ENCODE measurements at regions not wholly inside any gene's neighbourhood (a gene's known extent, or its start where the extent isn't known, plus 50 kb on each side); places are given as distances from the start of the nearest gene placed in this dataset.

DNA sequence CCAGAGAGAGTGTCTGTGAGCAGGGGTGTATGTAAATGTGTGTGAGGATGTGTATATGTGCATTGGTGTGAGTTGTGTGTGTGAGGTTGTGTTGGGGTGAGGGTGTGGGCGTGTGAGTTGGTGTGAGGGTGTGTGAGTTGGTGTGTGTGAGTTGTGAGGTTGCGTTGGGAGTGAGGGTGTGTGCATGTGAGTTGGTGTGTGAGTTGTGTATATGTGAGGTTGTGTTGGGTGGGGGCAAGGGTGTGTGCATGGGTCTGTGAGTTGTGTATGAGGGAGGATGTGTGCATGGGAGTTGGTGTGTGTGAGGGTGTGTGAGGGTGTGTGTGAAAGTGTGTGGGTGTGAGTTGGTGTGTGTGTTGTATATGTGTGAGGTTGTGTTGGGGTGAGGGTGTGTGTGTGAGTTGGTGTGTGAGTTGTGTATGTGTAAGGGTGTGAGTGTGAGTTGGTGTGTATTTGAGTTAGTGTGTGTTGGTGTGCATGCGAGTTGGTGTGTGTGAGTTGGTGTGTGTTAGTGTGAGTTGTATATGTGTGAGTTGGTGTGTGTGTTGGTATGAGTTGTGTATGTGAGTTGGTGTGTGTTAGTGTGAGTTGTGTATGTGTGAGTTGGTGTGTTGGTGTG, 161.6 kb upstream of the IER5L start (continued):
- TF ChIP-seq, protein P1, sequence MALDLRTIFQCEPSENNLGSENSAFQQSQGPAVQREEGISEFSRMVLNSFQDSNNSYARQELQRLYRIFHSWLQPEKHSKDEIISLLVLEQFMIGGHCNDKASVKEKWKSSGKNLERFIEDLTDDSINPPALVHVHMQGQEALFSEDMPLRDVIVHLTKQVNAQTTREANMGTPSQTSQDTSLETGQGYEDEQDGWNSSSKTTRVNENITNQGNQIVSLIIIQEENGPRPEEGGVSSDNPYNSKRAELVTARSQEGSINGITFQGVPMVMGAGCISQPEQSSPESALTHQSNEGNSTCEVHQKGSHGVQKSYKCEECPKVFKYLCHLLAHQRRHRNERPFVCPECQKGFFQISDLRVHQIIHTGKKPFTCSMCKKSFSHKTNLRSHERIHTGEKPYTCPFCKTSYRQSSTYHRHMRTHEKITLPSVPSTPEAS (tag by site-specific recombination; IDR thresholded peaks at IDR 0.05): no peak
- TF ChIP-seq GLIS1 (tag by site-specific recombination; IDR thresholded peaks at IDR 0.05) (no peak), ZNF280C (tag by site-specific recombination; IDR thresholded peaks at IDR 0.05) (no peak; the same call in 1 of the 2 replicates), KLF8 (tag by site-specific recombination; IDR thresholded peaks at IDR 0.05) (no peak), ZNF792 (tag by site-specific recombination; IDR thresholded peaks at IDR 0.05) (no peak; the same call in 1 of the 2 replicates), PRDM4 (tag by site-specific recombination; IDR thresholded peaks at IDR 0.05) (no peak), ZNF843 (tag by site-specific recombination; IDR thresholded peaks at IDR 0.05) (no peak), ZNF658 (tag by site-specific recombination; IDR thresholded peaks at IDR 0.05) (no peak), ZNF138 (tag by site-specific recombination; IDR thresholded peaks at IDR 0.05; ENCODE audit: borderline replicate concordance) (no peak)
- TF ChIP-seq, protein P2, sequence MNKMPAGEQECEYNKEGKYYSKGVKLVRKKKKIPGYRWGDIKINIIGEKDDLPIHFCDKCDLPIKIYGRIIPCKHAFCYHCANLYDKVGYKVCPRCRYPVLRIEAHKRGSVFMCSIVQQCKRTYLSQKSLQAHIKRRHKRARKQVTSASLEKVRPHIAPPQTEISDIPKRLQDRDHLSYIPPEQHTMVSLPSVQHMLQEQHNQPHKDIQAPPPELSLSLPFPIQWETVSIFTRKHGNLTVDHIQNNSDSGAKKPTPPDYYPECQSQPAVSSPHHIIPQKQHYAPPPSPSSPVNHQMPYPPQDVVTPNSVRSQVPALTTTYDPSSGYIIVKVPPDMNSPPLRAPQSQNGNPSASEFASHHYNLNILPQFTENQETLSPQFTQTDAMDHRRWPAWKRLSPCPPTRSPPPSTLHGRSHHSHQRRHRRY (tag by site-specific recombination; IDR thresholded peaks at IDR 0.05): no peak

- Histone ChIP-seq H3K4me1 (ENCODE audit: control insufficient read depth, insufficient read depth, low read length) (no peaks in the 10 kb centered on the region; the same call in 1 of the 2 replicates), H3K4me3 (ENCODE audit: low read depth, low read length) (no peak overlapping the region), H3K27ac (ENCODE audit: extremely low read depth, low read depth, low read length) (no peak overlapping the region), H3K9me3 (ENCODE audit: control insufficient read depth, insufficient read depth, low read depth, low read length) (no peaks in the 10 kb centered on the region), H3K36me3 (ENCODE audit: control insufficient read depth in 2 of 2, insufficient read depth in 1 of 2, low read length in 2 of 2) (no peaks in the 10 kb centered on the region)
- CTCF ChIA-PET: interaction anchor here (0.6 kb wide), 1 partner anchor 165 kb away, joined by 3 read pairs; no protein-coding TSS in a partner anchor
- POLR2A ChIA-PET: interaction anchor here (1.1 kb wide), 1 partner anchor 161 kb away, joined by 5 read pairs; the partner anchor contains the start of gene IER5L
- TF ChIP-seq ZNF221 (tag by site-specific recombination; IDR thresholded peaks at IDR 0.05; ENCODE audit: borderline replicate concordance) (no peak), ZNF2 (tag by site-specific recombination; IDR thresholded peaks at IDR 0.05) (no peak), ZNF677 (tag by site-specific recombination; IDR thresholded peaks at IDR 0.05) (no peak), ZFP3 (tag by site-specific recombination; IDR thresholded peaks at IDR 0.05; ENCODE audit: low read depth) (no peak), ZNF658 (tag by site-specific recombination; IDR thresholded peaks at IDR 0.05) (no peak), RBAK (tag by site-specific recombination; IDR thresholded peaks at IDR 0.05) (no peak), GLIS2 (tag by site-specific recombination; IDR thresholded peaks at IDR 0.05) (0 out of 2 replicates have a peak, but pooled peaks have one; percentile 17)
- TF ChIP-seq, protein P3, sequence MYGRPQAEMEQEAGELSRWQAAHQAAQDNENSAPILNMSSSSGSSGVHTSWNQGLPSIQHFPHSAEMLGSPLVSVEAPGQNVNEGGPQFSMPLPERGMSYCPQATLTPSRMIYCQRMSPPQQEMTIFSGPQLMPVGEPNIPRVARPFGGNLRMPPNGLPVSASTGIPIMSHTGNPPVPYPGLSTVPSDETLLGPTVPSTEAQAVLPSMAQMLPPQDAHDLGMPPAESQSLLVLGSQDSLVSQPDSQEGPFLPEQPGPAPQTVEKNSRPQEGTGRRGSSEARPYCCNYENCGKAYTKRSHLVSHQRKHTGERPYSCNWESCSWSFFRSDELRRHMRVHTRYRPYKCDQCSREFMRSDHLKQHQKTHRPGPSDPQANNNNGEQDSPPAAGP (tag by site-specific recombination; IDR thresholded peaks at IDR 0.05): no peak
These were observed 160.8 kb upstream of the IER5L start for GRCh38 chr9:129338724-129339430.
